CD14-positive monocyte (primary cell): ENCODE measurements at regions not wholly inside any gene's neighbourhood (a gene's known extent, or its start where the extent isn't known, plus 50 kb on each side); places are given as distances from the start of the nearest gene placed in this dataset.
"Not testable (repeated sequence)": the region's sequence is repeated elsewhere in the genome, so short reads cannot be mapped to it uniquely, and the experiment has no call there.

Experiments
- DNase-seq, 3 donors: peaks; one replicate each; pipeline ENCODE4 v3.0.0-alpha.2; 2011 to 2022
- H2AFZ ChIP-seq: 2 replicates; pipeline ENCODE4 v1.6.0; 2012; ENCODE audit warnings: mild to moderate bottlenecking, low read depth, low read length, inconsistent platforms; ENCODE audit not compliant: insufficient read depth, poor library complexity, severe bottlenecking
- H3K27ac ChIP-seq, 2 donors: 1 replicate in 1 of 2; 2 replicates in 1 of 2; pipeline ENCODE4 v1.5.1; 2012 to 2013; ENCODE audit warnings: low read length in 2 of 2, control low read depth in 1 of 2, inconsistent platforms in 1 of 2, low read depth in 1 of 2, mild to moderate bottlenecking in 1 of 2
- H3K27me3 ChIP-seq, 2 donors: one replicate each; pipeline versions ENCODE4 v1.6.0 to v1.6.1; 2011 to 2013; ENCODE audit warnings: low read length in 2 of 2; ENCODE audit not compliant: control insufficient read depth in 2 of 2, insufficient read depth in 2 of 2
- H3K36me3 ChIP-seq, 2 donors: replicated peaks in 1 of 2; 1 replicate in 1 of 2; 2 replicates in 1 of 2; pipeline versions ENCODE4 v1.5.1 to v1.6.1; 2012 to 2013; ENCODE audit warnings: low read length in 2 of 2, control low read depth in 1 of 2, inconsistent platforms in 1 of 2, mild to moderate bottlenecking in 1 of 2; ENCODE audit not compliant: insufficient read depth in 2 of 2, control insufficient read depth in 1 of 2
- H3K4me1 ChIP-seq, 2 donors: 1 replicate in 1 of 2; 2 replicates in 1 of 2; pipeline versions ENCODE4 v1.5.1 to v1.6.1; 2012 to 2013; ENCODE audit warnings: low read length in 2 of 2, control low read depth in 1 of 2, inconsistent platforms in 1 of 2, mild to moderate bottlenecking in 1 of 2, moderate library complexity in 1 of 2; ENCODE audit not compliant: insufficient read depth in 2 of 2, control insufficient read depth in 1 of 2
- H3K4me2 ChIP-seq: replicated peaks from 2 replicates; pipeline ENCODE3; 2012; ENCODE audit warnings: low read length, moderate library complexity, mild to moderate bottlenecking; ENCODE audit not compliant: poor library complexity, severe bottlenecking; ENCODE audit errors: extremely low read depth
- H3K4me3 ChIP-seq, 3 experiments: fragments of 200-600 bp in 1 of 3; sonication (generic) in 1 of 3; replicated peaks in 1 of 3; 1 replicate in 2 of 3; 2 replicates in 1 of 3; pipeline ENCODE4 v1.5.1; 2011 to 2013; ENCODE audit warnings: low read length in 3 of 3, mild to moderate bottlenecking in 3 of 3, control low read depth in 2 of 3, low read depth in 2 of 3, inconsistent platforms in 1 of 3, moderate library complexity in 1 of 3
- H3K79me2 ChIP-seq: 2 replicates; pipeline ENCODE4 v1.6.0; 2012; ENCODE audit warnings: mild to moderate bottlenecking, control low read depth, inconsistent platforms, low read length, moderate library complexity; ENCODE audit not compliant: insufficient read depth
- H3K9ac ChIP-seq: 2 replicates; pipeline ENCODE4 v1.6.0; 2017; ENCODE audit warnings: low read length, mild to moderate bottlenecking; ENCODE audit not compliant: insufficient read depth, poor library complexity, severe bottlenecking
- H3K9me3 ChIP-seq, 2 donors: replicated peaks in 1 of 2; 1 replicate in 1 of 2; 2 replicates in 1 of 2; pipeline versions ENCODE4 v1.5.1 to v1.6.1; 2012 to 2013; ENCODE audit warnings: low read length in 2 of 2, control low read depth in 1 of 2; ENCODE audit not compliant: control insufficient read depth in 1 of 2, insufficient read depth in 1 of 2
- H4K20me1 ChIP-seq: 2 replicates; pipeline ENCODE4 v1.6.0; 2012; ENCODE audit warnings: mild to moderate bottlenecking, low read length, control low read depth, moderate library complexity; ENCODE audit not compliant: insufficient read depth
- H3K27ac Mint-ChIP-seq, 7 donors: one replicate each; pipeline ENCODE4 v1.8.0; 2020; ENCODE audit warnings: mild to moderate bottlenecking in 7 of 7, mixed read lengths in 7 of 7, moderate library complexity in 6 of 7, inconsistent platforms in 2 of 7
- H3K27me3 Mint-ChIP-seq, 3 donors: one replicate each; pipeline ENCODE4 v1.8.0; 2021 to 2022; ENCODE audit warnings: low read depth in 3 of 3, mild to moderate bottlenecking in 3 of 3, mixed read lengths in 3 of 3, moderate library complexity in 3 of 3, inconsistent platforms in 1 of 3
- H3K36me3 Mint-ChIP-seq, 2 donors: one replicate each; pipeline ENCODE4 v1.8.0; 2020; ENCODE audit warnings: mixed read lengths in 2 of 2, inconsistent platforms in 1 of 2, mild to moderate bottlenecking in 1 of 2
- H3K4me1 Mint-ChIP-seq: one replicate; pipeline ENCODE4 v1.8.0; 2020; ENCODE audit warnings: mild to moderate bottlenecking, mixed read lengths
- H3K4me3 Mint-ChIP-seq, 2 donors: one replicate each; pipeline ENCODE4 v1.8.0; 2020; ENCODE audit warnings: mild to moderate bottlenecking in 2 of 2, mixed read lengths in 2 of 2, moderate library complexity in 1 of 2
- H3K9me3 Mint-ChIP-seq, 7 donors: one replicate each; pipeline ENCODE4 v1.8.0; 2020 to 2022; ENCODE audit warnings: mixed read lengths in 7 of 7, mild to moderate bottlenecking in 6 of 7, moderate library complexity in 6 of 7, inconsistent platforms in 2 of 7
- WGBS: methylation state at CpG from one replicate; pipeline ENCODE4 v1.1.5; 2013; ENCODE audit warnings: missing lambda C conversion rate; ENCODE audit not compliant: insufficient coverage; 5-methylcytosine and 5-hydroxymethylcytosine counted together
- intact Hi-C, 2 donors: fragments of 100-400 bp; cut with micrococcal nuclease; formaldehyde crosslinking; loops; one replicate each; pipeline versions ENCODE4 v1.15.0 to v1.15.1; 2023
- TF ChIP-seq, protein P1 (sequence below): fragments of 200-600 bp; IDR thresholded peaks from one replicate; pipeline ENCODE4 v1.8.0; 2022; ENCODE audit warnings: antibody characterized with exemption, mild to moderate bottlenecking

- Mint-ChIP-seq H3K4me1 (peaks cover 3% of the 10 kb centered on the region), H3K27ac (no peak overlapping the region), H3K4me3 (no peak overlapping the region), H3K9me3 (peaks cover 0 to 5% (median 0%) of the 10 kb centered on the region in 7 donors), H3K27me3 (peaks cover 0 to 3% (median 2%) of the 10 kb centered on the region in 3 donors), H3K36me3 (no peaks in the 10 kb centered on the region)
- WGBS, result 100% methylated on average over 1 of the region's 3 CpGs
- Histone ChIP-seq H3K36me3 (no peaks in the 10 kb centered on the region), H3K79me2 (no peaks in the 10 kb centered on the region), H3K4me3 (no peak overlapping the region), H4K20me1 (no peaks in the 10 kb centered on the region), H3K4me1 (no peaks in the 10 kb centered on the region), H3K4me2 (no peak overlapping the region), H2AFZ (no peak overlapping the region), H3K27ac (no peak overlapping the region), H3K9ac (no peak overlapping the region), H3K9me3 (no peaks in the 10 kb centered on the region), H3K27me3 (no peaks in the 10 kb centered on the region)
- intact Hi-C loops, result no loop called here
- no peak for DNase-seq
- TF ChIP-seq, protein P1, sequence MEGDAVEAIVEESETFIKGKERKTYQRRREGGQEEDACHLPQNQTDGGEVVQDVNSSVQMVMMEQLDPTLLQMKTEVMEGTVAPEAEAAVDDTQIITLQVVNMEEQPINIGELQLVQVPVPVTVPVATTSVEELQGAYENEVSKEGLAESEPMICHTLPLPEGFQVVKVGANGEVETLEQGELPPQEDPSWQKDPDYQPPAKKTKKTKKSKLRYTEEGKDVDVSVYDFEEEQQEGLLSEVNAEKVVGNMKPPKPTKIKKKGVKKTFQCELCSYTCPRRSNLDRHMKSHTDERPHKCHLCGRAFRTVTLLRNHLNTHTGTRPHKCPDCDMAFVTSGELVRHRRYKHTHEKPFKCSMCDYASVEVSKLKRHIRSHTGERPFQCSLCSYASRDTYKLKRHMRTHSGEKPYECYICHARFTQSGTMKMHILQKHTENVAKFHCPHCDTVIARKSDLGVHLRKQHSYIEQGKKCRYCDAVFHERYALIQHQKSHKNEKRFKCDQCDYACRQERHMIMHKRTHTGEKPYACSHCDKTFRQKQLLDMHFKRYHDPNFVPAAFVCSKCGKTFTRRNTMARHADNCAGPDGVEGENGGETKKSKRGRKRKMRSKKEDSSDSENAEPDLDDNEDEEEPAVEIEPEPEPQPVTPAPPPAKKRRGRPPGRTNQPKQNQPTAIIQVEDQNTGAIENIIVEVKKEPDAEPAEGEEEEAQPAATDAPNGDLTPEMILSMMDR, result no peak
Measured at GRCh38 chr10:21379143-21379542, 146.3 kb downstream of the SKIDA1 start.

- H3K36me3 Mint-ChIP-seq, intact Hi-C loops, H3K9me3 ChIP-seq, H3K27ac ChIP-seq, H3K4me3 Mint-ChIP-seq, H2AFZ ChIP-seq, H4K20me1 ChIP-seq, H3K4me3 ChIP-seq, H3K27me3 Mint-ChIP-seq, H3K27me3 ChIP-seq, H3K9ac ChIP-seq, H3K4me2 ChIP-seq, H3K79me2 ChIP-seq, H3K4me1 ChIP-seq, DNase-seq, H3K9me3 Mint-ChIP-seq, H3K36me3 ChIP-seq: not testable (repeated sequence)
- WGBS, result no CpG with 5 or more reads among the region's 2 CpGs
- Mint-ChIP-seq H3K4me1 (peaks cover 10% of the 10 kb centered on the region), H3K27ac (peak overlapping the region in 1 of 7 donors; percentile 71)
Measured at GRCh38 chr10:21375274-21375673, 150.2 kb downstream of the SKIDA1 start.

GRCh38 chr10:21373881-21374280 is 151.6 kb downstream of the SKIDA1 start:
- H3K79me2 ChIP-seq, H2AFZ ChIP-seq, H3K27ac ChIP-seq, H3K9ac ChIP-seq, H3K4me3 ChIP-seq, intact Hi-C loops, H4K20me1 ChIP-seq, H3K9me3 ChIP-seq, DNase-seq, H3K4me3 Mint-ChIP-seq, H3K4me2 ChIP-seq, H3K36me3 Mint-ChIP-seq, H3K36me3 ChIP-seq, H3K9me3 Mint-ChIP-seq, H3K27me3 ChIP-seq, H3K27me3 Mint-ChIP-seq, H3K27ac Mint-ChIP-seq: not testable (repeated sequence)
- WGBS, result 100% methylated on average over 1 of the region's 3 CpGs
- peaks cover 13 to 15% of the 10 kb centered on the region in 2 donors for H3K4me1 ChIP-seq
- peaks cover 16% of the 10 kb centered on the region for H3K4me1 Mint-ChIP-seq
